ENCODE measurements at regions not wholly inside any gene's neighbourhood (a gene's known extent, or its start where the extent isn't known, plus 50 kb on each side); places are given as distances from the start of the nearest gene placed in this dataset.

DNA sequence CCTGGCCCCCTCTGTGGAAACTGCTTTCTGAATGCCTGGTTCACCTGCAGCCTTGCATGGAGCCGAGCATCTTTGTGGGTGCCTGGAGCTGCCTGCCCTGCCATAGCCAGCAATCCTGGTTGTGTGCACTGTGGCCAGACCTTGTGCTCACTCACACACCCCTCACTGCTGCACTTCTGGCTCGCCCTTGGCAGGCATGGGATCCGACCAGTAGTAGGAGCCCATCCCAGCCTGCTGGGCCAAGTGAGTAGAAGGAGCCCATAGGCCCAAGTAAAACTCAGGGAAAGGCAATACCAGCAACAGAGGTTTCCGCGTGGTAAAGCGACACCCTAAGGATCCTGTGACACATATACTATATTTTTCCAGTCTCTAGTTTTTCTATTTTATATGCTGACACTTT is 270.0 kb upstream of the NAV3 start:
- no peak for DNase-seq

GRCh38 chr12:77559400-77560074 is 271.2 kb upstream of the NAV3 start:
- no peak for DNase-seq

- no peak for DNase-seq
Observed at GRCh38 chr12:77555074-77555473, 275.6 kb upstream of the NAV3 start.

GRCh38 chr12:77553976-77554619 is 276.6 kb upstream of the NAV3 start:
- DNase-seq, result no peak

- DNase-seq, result no peak
Observed at GRCh38 chr12:77549383-77550128, 281.1 kb upstream of the NAV3 start.

DNA sequence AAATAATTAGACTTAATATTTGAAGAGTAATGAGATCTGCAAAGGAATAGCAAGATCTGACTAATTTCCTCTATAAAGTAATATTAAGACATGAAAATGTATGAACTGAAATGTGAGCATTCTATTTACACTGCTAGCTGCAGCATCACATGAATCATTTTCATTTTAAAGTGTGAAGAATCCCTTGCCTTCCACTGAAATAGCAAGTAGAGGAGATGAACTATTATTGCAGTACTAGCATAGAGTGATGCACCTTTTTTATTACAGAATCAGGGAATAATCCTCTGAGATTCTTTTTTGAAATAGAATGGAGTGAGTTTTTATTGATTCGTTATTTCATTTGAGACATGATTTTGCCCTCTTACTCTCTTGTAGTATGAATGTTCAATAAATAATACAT is 281.9 kb upstream of the NAV3 start:
- no peak for DNase-seq

GRCh38 chr12:77540097-77540496 is 290.6 kb upstream of the NAV3 start:
- DNase-seq, result no peak

DNA sequence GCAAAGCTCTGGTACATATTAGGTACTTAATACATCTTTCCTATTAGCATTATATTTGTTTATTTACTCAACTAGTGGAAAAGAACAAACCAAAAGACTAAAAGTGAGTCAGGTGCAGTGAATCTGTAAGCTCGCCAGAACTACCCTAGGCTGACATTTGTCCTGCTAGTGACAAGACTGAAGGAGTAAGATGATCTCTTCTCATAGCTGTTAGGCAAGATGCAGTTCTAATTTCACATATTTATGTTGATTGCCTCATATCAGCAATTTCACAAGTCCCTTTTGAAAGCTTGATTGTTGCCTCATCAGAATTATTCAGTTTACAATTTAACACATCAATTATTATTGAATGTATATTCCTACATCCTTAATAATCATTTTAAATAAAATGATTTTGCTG is 293.0 kb upstream of the NAV3 start:
- peak; percentile 3 to 14 for DNase-seq

- DNase-seq, result no peak
Observed at GRCh38 chr12:77535734-77536133, 295.0 kb upstream of the NAV3 start.

- DNase-seq, result no peak
Observed at GRCh38 chr12:77531912-77532311, 298.8 kb upstream of the NAV3 start.

- no peak for DNase-seq
Observed at GRCh38 chr12:77522247-77522646, 308.4 kb upstream of the NAV3 start.

DNA sequence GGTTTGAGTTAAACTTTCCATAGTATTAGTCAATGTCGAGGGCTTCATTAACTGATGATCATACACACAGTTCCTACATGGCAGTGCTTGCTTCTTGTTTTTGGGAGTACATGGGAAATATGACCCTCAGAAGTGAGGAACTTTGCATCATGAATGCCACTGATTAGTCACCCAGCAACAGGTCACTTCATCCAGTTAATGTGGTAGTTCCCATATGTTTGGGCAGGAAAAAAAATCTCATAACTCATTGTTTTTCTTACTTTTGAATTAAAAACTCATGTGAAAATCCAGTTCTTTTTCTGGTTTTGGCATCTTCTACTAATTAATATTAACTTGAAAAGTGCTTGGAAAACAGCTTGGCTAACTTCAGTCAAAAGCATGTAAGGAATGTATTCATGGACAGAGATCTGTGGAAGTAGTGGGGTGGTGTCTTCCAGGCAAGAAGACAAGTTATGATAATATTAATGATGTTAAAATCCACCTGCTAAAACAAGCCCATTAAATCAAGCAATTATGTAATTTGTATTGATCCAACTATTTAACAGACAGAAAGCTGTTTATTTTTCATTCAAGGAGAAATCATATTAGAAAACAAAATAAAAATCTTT is 309.1 kb upstream of the NAV3 start:
- no peak for DNase-seq

- no peak for DNase-seq
Observed at GRCh38 chr12:77514511-77514910, 316.2 kb upstream of the NAV3 start.

DNA sequence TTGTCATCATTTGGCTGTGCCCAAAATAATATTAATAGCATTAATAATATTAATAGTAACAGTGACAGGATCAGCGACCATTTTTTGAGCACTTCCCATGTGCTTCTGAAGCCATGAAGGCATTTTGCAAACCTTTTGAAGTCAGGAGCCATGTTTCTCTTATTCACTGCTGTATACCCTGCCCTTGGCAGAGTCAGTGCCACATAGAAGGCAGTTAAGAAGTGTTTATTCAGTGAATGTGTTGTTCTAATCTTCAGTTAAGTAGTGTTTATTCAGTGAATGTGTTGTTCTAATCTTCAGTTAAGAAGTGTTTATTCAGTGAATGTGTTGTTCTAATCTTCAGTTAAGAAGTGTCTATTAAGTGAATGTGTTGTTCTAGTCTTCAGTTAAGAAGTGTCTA is 319.7 kb upstream of the NAV3 start:
- DNase-seq, result no peak

DNA sequence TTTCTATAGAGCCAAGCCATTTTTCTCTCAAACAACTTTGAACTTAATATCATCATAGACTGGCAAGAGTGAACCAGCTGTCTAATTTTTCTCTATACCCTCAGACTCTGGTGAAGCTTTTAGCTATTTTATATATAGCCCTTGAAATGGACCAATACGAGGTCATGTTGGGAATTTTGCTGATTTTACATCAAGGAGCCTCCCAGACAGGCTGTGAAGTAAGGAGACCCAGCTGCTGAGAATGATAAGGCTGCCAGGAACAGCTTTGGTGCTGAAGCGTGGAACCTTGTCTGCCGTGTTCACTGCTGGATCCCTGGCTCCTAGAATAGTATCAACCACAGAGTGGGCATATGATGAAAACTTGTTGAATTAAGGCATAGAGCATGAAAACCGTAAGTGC is 326.2 kb upstream of the NAV3 start:
- no peak for DNase-seq

- DNase-seq, result no peak
Observed at GRCh38 chr12:77500089-77500488, 330.6 kb upstream of the NAV3 start.

GRCh38 chr12:77497647-77498046 is 333.0 kb upstream of the NAV3 start:
- DNase-seq, result no peak

DNA sequence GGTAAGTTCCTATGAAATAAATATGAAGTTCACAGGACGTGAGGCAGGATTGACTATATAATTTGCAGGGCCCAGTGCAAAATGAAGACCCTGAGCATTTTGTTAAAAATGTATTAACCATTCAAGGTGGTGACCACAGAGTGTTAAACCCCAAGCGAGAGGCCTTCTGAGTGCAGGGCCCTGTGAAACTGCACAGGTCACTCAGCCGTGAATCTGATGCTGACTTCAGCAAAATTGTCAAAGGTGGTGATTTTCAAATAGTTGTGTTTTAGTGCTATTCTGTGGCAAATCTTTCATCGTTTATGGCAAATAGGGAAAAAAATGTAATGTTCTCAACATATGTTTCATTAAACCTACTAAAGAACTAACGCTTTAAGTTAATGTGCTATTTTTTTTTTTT is 334.0 kb upstream of the NAV3 start:
- DNase-seq, result no peak

DNA sequence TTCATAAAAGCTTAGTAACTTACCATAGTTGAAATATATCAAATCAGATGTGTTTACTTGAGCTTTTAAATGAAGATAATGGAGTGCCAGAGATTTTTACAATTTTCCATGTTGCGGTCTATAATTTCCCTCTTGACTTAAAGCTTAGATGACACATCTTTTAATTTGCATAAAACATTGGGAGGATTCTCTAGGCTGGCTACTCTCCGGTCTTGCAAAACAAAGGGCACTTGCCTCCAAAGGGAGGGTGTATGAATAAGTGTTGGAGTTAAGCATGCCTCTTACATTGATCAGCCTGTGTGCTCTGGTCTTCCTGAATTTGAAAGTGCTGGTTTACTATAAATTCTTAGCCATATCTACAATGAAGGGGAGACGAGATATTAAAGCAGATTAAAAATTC is 336.4 kb upstream of the NAV3 start:
- DNase-seq, result no peak

GRCh38 chr12:77493302-77494168 is 337.2 kb upstream of the NAV3 start:
- DNase-seq, result no peak

GRCh38 chr12:77492536-77492935 is 338.2 kb upstream of the NAV3 start:
- DNase-seq, result no peak

DNA sequence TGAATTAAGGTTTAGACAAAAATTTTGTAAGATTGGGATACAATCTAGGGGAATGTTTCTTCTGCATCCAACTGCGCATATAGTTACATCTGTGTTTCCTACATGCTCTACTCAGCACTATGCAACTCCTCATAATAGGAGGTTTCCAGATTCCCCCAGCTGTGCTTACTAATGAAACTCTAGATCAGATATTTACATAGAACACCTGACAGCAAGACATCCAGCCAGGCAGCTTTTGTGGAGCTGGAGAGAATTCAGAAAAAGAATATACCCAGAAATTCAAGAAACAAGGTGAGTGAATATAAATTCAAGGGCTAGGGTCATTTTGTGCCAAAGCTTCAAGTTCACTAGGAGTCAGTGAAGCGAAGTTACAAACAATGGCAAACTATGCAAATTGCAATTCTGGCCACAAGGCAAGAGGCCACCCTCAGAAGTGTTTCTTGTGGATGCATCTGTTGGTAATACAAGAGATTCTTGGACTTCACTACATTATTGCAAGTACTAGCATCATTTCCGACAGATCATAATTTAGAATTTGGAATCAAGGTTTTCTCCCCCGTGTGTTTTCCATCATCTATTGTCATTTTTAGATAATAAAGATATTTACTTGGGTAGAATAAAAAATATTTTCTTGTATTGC is 341.2 kb upstream of the NAV3 start:
- no peak for DNase-seq
